GM12878 (cell line): ENCODE measurements at regions not wholly inside any gene's neighbourhood (a gene's known extent, or its start where the extent isn't known, plus 50 kb on each side); places are given as distances from the start of the nearest gene placed in this dataset.

Experiments used
- ATAC-seq: fragments of 200-7000 bp; cut with Tn5 transposase; 3 replicates; pipeline ENCODE4 v1.9.1; 2020; ENCODE audit warnings: mild to moderate bottlenecking, moderate library complexity
- BruUV-seq: library from RNA; stranded (reverse); fragments of 400-500 nt; replicated peaks from 2 replicates; lab custom pipeline; 2021; lab: Mats Ljungman, UMichigan
- CTCF ChIA-PET: fragments of 300-600 bp; sonication (Branson Sonifier 250); formaldehyde crosslinking; extraction: SDS; loops from one replicate; lab custom pipeline; 2021; ENCODE audit warnings: inconsistent platforms; lab: Yijun Ruan, JAX
- POLR2A ChIA-PET: fragments of 350-600 bp; formaldehyde crosslinking; extraction: SDS; loops from one replicate; lab custom pipeline; 2021; ENCODE audit warnings: inconsistent platforms; lab: Charles Lee
- RAD21 ChIA-PET: fragments of 300-600 bp; sonication (Branson Sonifier 250); formaldehyde crosslinking; loops from one replicate; lab custom pipeline; 2023; ENCODE audit warnings: antibody characterized with exemption; ENCODE audit not compliant: unreplicated experiment; lab: Charles Lee
- SMC1A ChIA-PET: fragments of 300-600 bp; sonication (Branson Sonifier 250); formaldehyde crosslinking; loops from one replicate; lab custom pipeline; 2023; ENCODE audit not compliant: unreplicated experiment, uncharacterized antibody; lab: Charles Lee
- DNase-seq: peaks from one replicate; pipeline ENCODE4 v3.0.0-alpha.2; 2011; ENCODE audit warnings: low read depth, low spot score
- FAIRE-seq: peaks from 3 replicates; lab custom pipeline; 2011; peaks lifted over from hg19 to GRCh38; lab: Jason Lieb, UNC
- H2AFZ ChIP-seq: 2 replicates; pipeline ENCODE4 v1.6.0; 2011; ENCODE audit warnings: low read depth, low read length, control low read depth; ENCODE audit not compliant: control insufficient read depth
- H3K27ac ChIP-seq: 2 replicates; pipeline ENCODE4 v1.5.1; 2011; ENCODE audit warnings: control low read depth; ENCODE audit not compliant: control insufficient read depth, insufficient read depth
- H3K27me3 ChIP-seq, 2 experiments: replicated peaks in 1 of 2; 2 replicates each; pipeline versions ENCODE4 v1.6.0 to v1.6.1; 2011; ENCODE audit warnings: low read length in 1 of 2; ENCODE audit not compliant: control insufficient read depth in 2 of 2, insufficient read depth in 2 of 2
- H3K36me3 ChIP-seq, 2 experiments: 2 replicates each; pipeline ENCODE4 v1.5.1; 2011; ENCODE audit warnings: low read length in 1 of 2; ENCODE audit not compliant: control insufficient read depth in 2 of 2, insufficient read depth in 2 of 2
- H3K4me1 ChIP-seq: 2 replicates; pipeline ENCODE4 v1.6.1; 2011; ENCODE audit warnings: mild to moderate bottlenecking, low read length, moderate library complexity, mixed read lengths; ENCODE audit not compliant: control insufficient read depth, insufficient read depth
- H3K4me2 ChIP-seq: 2 replicates; pipeline ENCODE4 v1.6.0; 2011; ENCODE audit warnings: control low read depth; ENCODE audit not compliant: control insufficient read depth, insufficient read depth
- H3K4me3 ChIP-seq: fragments of 200-600 bp; sonication (generic); 2 replicates; pipeline ENCODE4 v1.5.1; 2016
- H3K79me2 ChIP-seq: 2 replicates; pipeline ENCODE4 v1.6.0; 2011; ENCODE audit warnings: low read length; ENCODE audit not compliant: control insufficient read depth, insufficient read depth
- H3K9ac ChIP-seq: 2 replicates; pipeline ENCODE4 v1.8.0; 2011; ENCODE audit warnings: low read length, control low read depth, mixed read lengths; ENCODE audit not compliant: control insufficient read depth, insufficient read depth
- H3K9me3 ChIP-seq: replicated peaks from 3 replicates; pipeline ENCODE4 v1.5.1; 2011; ENCODE audit warnings: mild to moderate bottlenecking, low read length; ENCODE audit not compliant: control insufficient read depth, insufficient read depth
- H4K20me1 ChIP-seq: 2 replicates; pipeline ENCODE4 v1.6.0; 2011; ENCODE audit not compliant: control insufficient read depth, insufficient read depth
- CREM ChIP-seq: IDR thresholded peaks from 2 replicates; pipeline ENCODE4 v1.6.1; 2014; ENCODE audit warnings: antibody characterized with exemption, low read depth
- EED ChIP-seq: sonication (generic); IDR thresholded peaks from 2 replicates; pipeline ENCODE4 v1.6.1; 2016; ENCODE audit warnings: antibody characterized with exemption, low read depth
- EP300 ChIP-seq, 2 experiments: fragments of 150-350 bp in 1 of 2; IDR thresholded peaks; 2 replicates each; pipeline ENCODE4 v1.6.1; 2011 to 2012; ENCODE audit warnings: low read depth in 2 of 2, low read length in 2 of 2, borderline replicate concordance in 1 of 2, improper control_type of control experiment in 1 of 2, inconsistent platforms in 1 of 2; ENCODE audit not compliant: control insufficient read depth in 1 of 2
- EZH2 ChIP-seq: IDR thresholded peaks from 2 replicates; pipeline ENCODE4 v1.6.1; 2012; ENCODE audit warnings: low read depth, mild to moderate bottlenecking, control low read depth, inconsistent platforms, low read length, borderline replicate concordance; ENCODE audit not compliant: control insufficient read depth
- IRF5 ChIP-seq: fragments of 450-650 bp; IDR thresholded peaks from 2 replicates; pipeline ENCODE4 v1.6.1; 2017; ENCODE audit warnings: borderline replicate concordance
- NFYB ChIP-seq: IDR thresholded peaks from 2 replicates; pipeline ENCODE4 v1.6.1; 2011; ENCODE audit warnings: low read depth, mild to moderate bottlenecking, low read length, improper control_type of control experiment, moderate library complexity; ENCODE audit not compliant: insufficient read depth
- SMC3 ChIP-seq: IDR thresholded peaks from 2 replicates; pipeline ENCODE4 v1.6.1; 2011; ENCODE audit warnings: low read length, improper control_type of control experiment, borderline replicate concordance
- SUPT20H ChIP-seq: IDR thresholded peaks from 2 replicates; pipeline ENCODE4 v1.6.1; 2011; ENCODE audit warnings: low read depth, mild to moderate bottlenecking, low read length, moderate library complexity, borderline replicate concordance; ENCODE audit not compliant: control insufficient read depth
- TCF3 ChIP-seq: IDR thresholded peaks from 2 replicates; pipeline ENCODE4 v1.6.1; 2012; ENCODE audit warnings: low read depth, mild to moderate bottlenecking, low read length, borderline replicate concordance; ENCODE audit not compliant: insufficient read depth
- ZBTB4 ChIP-seq: fragments of 450-650 bp; formaldehyde crosslinking; IDR thresholded peaks from 2 replicates; pipeline ENCODE4 v1.4.0; 2022; ENCODE audit warnings: mild to moderate bottlenecking, moderate library complexity
- ZNF687 ChIP-seq: fragments of 450-650 bp; IDR thresholded peaks from 2 replicates; pipeline ENCODE4 v1.6.1; 2017; ENCODE audit warnings: mild to moderate bottlenecking, moderate library complexity
- whole genome bisulfite sequencing: methylation state at CpG from one replicate; pipeline ENCODE4 v1.1.6; 2016; ENCODE audit warnings: low lambda C conversion rate; ENCODE audit not compliant: insufficient replicate concordance, insufficient coverage; ENCODE audit errors: missing lambda C conversion rate; 5-methylcytosine and 5-hydroxymethylcytosine counted together
- in situ Hi-C: fragments of 300-500 bp; cut with MboI; formaldehyde crosslinking; loops from 9 replicates; pipeline ENCODE4 v1.14.3; 2018; ENCODE audit warnings: mixed read lengths
- intact Hi-C: fragments of 100-400 bp; cut with micrococcal nuclease; formaldehyde crosslinking; loops from one replicate; pipeline ENCODE4 v1.14.2; 2022; ENCODE audit not compliant: unreplicated experiment

- no peak for TF ChIP-seq SMC3
- TF ChIP-seq ZNF687, result no peak
- TF ChIP-seq SUPT20H, result no peak
- no peak for TF ChIP-seq CREM
- no peak for TF ChIP-seq ZBTB4 (CRISPR knock-in tag)
- no peak for TF ChIP-seq EP300 (IDR thresholded peaks at IDR 0.05; ENCODE audit: borderline replicate concordance in 1 of 2, control insufficient read depth in 1 of 2, low read depth in 2 of 2, low read length in 2 of 2)
- TF ChIP-seq NFYB, result no peak
- no peak for TF ChIP-seq IRF5
- TF ChIP-seq EED, result no peak
- no peak for TF ChIP-seq EZH2
- no peak for TF ChIP-seq TCF3
- H3K9me3 ChIP-seq, result no peaks in the 10 kb centered on the region; the same call in 2 of the 3 replicates
- DNase-seq, result no peak
- BruUV-seq, result no TSS peak
- H2AFZ ChIP-seq, result no peak overlapping the region
- no peak overlapping the region for H3K9ac ChIP-seq
- ChIA-PET RAD21 (no interaction called here), CTCF (no interaction called here), POLR2A (no interaction called here), SMC1A (no interaction called here)
- 23% methylated on average over 4 of the region's 4 CpGs for WGBS
- H3K4me1 ChIP-seq, result no peaks in the 10 kb centered on the region
- H3K27me3 ChIP-seq, result no peaks in the 10 kb centered on the region
- no peak overlapping the region for H3K27ac ChIP-seq
- no peak for ATAC-seq
- no peak for FAIRE-seq
- in situ Hi-C loops, result no loop called here
- H4K20me1 ChIP-seq, result no peaks in the 10 kb centered on the region
- intact Hi-C loops, result no loop called here
- H3K79me2 ChIP-seq, result no peaks in the 10 kb centered on the region
- no peaks in the 10 kb centered on the region for H3K36me3 ChIP-seq
- H3K4me2 ChIP-seq, result no peak overlapping the region
- no peak overlapping the region for H3K4me3 ChIP-seq
Observed at GRCh38 chr5:3911773-3912172, 316.1 kb downstream of the IRX1 start.
